ENCODE measurements at regions not wholly inside any gene's neighbourhood (a gene's known extent, or its start where the extent isn't known, plus 50 kb on each side); places are given as distances from the start of the nearest gene placed in this dataset.

- ChIA-PET POLR2A (no interaction called here), CTCF (no interaction called here)
- no peak for DNase-seq (ENCODE audit: extremely low spot score)
- TF ChIP-seq TARDBP (IDR thresholded peaks at IDR 0.05) (no peak), BHLHE40 (IDR thresholded peaks at IDR 0.05; ENCODE audit: borderline replicate concordance) (no peak), ARNT (IDR thresholded peaks at IDR 0.05) (no peak), SP1 (IDR thresholded peaks at IDR 0.05) (no peak), LEF1 (IDR thresholded peaks at IDR 0.05; ENCODE audit: borderline replicate concordance) (no peak), FOXA1 (IDR thresholded peaks at IDR 0.05) (no peak), FOXK2 (IDR thresholded peaks at IDR 0.05) (no peak), NFRKB (IDR thresholded peaks at IDR 0.05) (no peak), PKNOX1 (IDR thresholded peaks at IDR 0.05) (no peak), FOXM1 (IDR thresholded peaks at IDR 0.05; ENCODE audit: borderline replicate concordance) (no peak), L3MBTL2 (conservative IDR thresholded peaks at IDR 0.05) (no peak), ELF4 (IDR thresholded peaks at IDR 0.05) (no peak), ZNF384 (IDR thresholded peaks at IDR 0.05) (no peak)
These were observed 944.3 kb downstream of the NTRK3 start for GRCh38 chr15:87312221-87312620.

- ChIA-PET CTCF (no interaction called here), POLR2A (no interaction called here)
- DNase-seq (ENCODE audit: extremely low spot score), result no peak
- TF ChIP-seq L3MBTL2 (conservative IDR thresholded peaks at IDR 0.05) (no peak), FOXK2 (IDR thresholded peaks at IDR 0.05) (no peak), SUZ12 (IDR thresholded peaks at IDR 0.05) (no peak), FOXM1 (IDR thresholded peaks at IDR 0.05; ENCODE audit: borderline replicate concordance) (no peak), LEF1 (IDR thresholded peaks at IDR 0.05; ENCODE audit: borderline replicate concordance) (no peak), ELF4 (IDR thresholded peaks at IDR 0.05) (no peak), NFRKB (IDR thresholded peaks at IDR 0.05) (no peak), SP1 (IDR thresholded peaks at IDR 0.05) (no peak)
These were observed 956.4 kb downstream of the NTRK3 start for GRCh38 chr15:87300146-87300545.

- ChIA-PET POLR2A (no interaction called here), CTCF (no interaction called here)
- DNase-seq (ENCODE audit: extremely low spot score), result no peak
- TF ChIP-seq SP1 (IDR thresholded peaks at IDR 0.05) (no peak), TARDBP (IDR thresholded peaks at IDR 0.05) (no peak)
These were observed 961.7 kb downstream of the NTRK3 start for GRCh38 chr15:87294854-87295253.

GRCh38 chr15:87293031-87293430, 963.5 kb downstream of the NTRK3 start:
- DNase-seq (ENCODE audit: extremely low spot score), result no peak
- TF ChIP-seq HDGF (IDR thresholded peaks at IDR 0.05; ENCODE audit: borderline replicate concordance) (no peak), ZNF384 (IDR thresholded peaks at IDR 0.05) (no peak), BHLHE40 (IDR thresholded peaks at IDR 0.05; ENCODE audit: borderline replicate concordance) (no peak), TARDBP (IDR thresholded peaks at IDR 0.05) (no peak), LEF1 (IDR thresholded peaks at IDR 0.05; ENCODE audit: borderline replicate concordance) (no peak), SP1 (IDR thresholded peaks at IDR 0.05) (no peak), FOXM1 (IDR thresholded peaks at IDR 0.05; ENCODE audit: borderline replicate concordance) (no peak), FOXA1 (IDR thresholded peaks at IDR 0.05) (no peak), FOXK2 (IDR thresholded peaks at IDR 0.05) (no peak), SUZ12 (IDR thresholded peaks at IDR 0.05) (no peak), NFRKB (IDR thresholded peaks at IDR 0.05) (no peak), L3MBTL2 (conservative IDR thresholded peaks at IDR 0.05) (no peak), CTBP1 (IDR thresholded peaks at IDR 0.05; ENCODE audit: borderline replicate concordance) (no peak), ELF4 (IDR thresholded peaks at IDR 0.05) (no peak), PKNOX1 (IDR thresholded peaks at IDR 0.05) (no peak), ARNT (IDR thresholded peaks at IDR 0.05) (no peak)
- ChIA-PET CTCF (no interaction called here), POLR2A (no interaction called here)

- ChIA-PET CTCF (no interaction called here), POLR2A (no interaction called here)
- no peak for DNase-seq (ENCODE audit: extremely low spot score)
- TF ChIP-seq SP1 (IDR thresholded peaks at IDR 0.05) (no peak), LEF1 (IDR thresholded peaks at IDR 0.05; ENCODE audit: borderline replicate concordance) (no peak), SUZ12 (IDR thresholded peaks at IDR 0.05) (no peak), FOXM1 (IDR thresholded peaks at IDR 0.05; ENCODE audit: borderline replicate concordance) (no peak), NFRKB (IDR thresholded peaks at IDR 0.05) (no peak), FOXK2 (IDR thresholded peaks at IDR 0.05) (no peak), ZNF384 (IDR thresholded peaks at IDR 0.05) (no peak)
These were observed 969.4 kb downstream of the NTRK3 start for GRCh38 chr15:87287156-87287555.

- POLR2A ChIA-PET, result no interaction called here
- no peak for DNase-seq (ENCODE audit: extremely low spot score)
- TF ChIP-seq SP1 (IDR thresholded peaks at IDR 0.05) (no peak), ZNF384 (IDR thresholded peaks at IDR 0.05) (no peak), PKNOX1 (IDR thresholded peaks at IDR 0.05) (no peak), SUZ12 (IDR thresholded peaks at IDR 0.05) (no peak), FOXA1 (IDR thresholded peaks at IDR 0.05) (no peak), ARNT (IDR thresholded peaks at IDR 0.05) (no peak), ELF4 (IDR thresholded peaks at IDR 0.05) (no peak), FOXM1 (IDR thresholded peaks at IDR 0.05; ENCODE audit: borderline replicate concordance) (no peak), BHLHE40 (IDR thresholded peaks at IDR 0.05; ENCODE audit: borderline replicate concordance) (no peak), FOXK2 (IDR thresholded peaks at IDR 0.05) (no peak)
- CTCF ChIA-PET, result no interaction called here
These were observed 987.0 kb downstream of the NTRK3 start for GRCh38 chr15:87269566-87269965.

GRCh38 chr15:87268675-87269074, 987.9 kb downstream of the NTRK3 start:
- TF ChIP-seq FOXA1 (IDR thresholded peaks at IDR 0.05) (no peak), PKNOX1 (IDR thresholded peaks at IDR 0.05) (no peak), FOXK2 (IDR thresholded peaks at IDR 0.05) (no peak), BHLHE40 (IDR thresholded peaks at IDR 0.05; ENCODE audit: borderline replicate concordance) (no peak), ELF4 (IDR thresholded peaks at IDR 0.05) (no peak), TARDBP (IDR thresholded peaks at IDR 0.05) (no peak), CTBP1 (IDR thresholded peaks at IDR 0.05; ENCODE audit: borderline replicate concordance) (no peak), SUZ12 (IDR thresholded peaks at IDR 0.05) (no peak), ARNT (IDR thresholded peaks at IDR 0.05) (no peak), HDGF (IDR thresholded peaks at IDR 0.05; ENCODE audit: borderline replicate concordance) (no peak), ZNF384 (IDR thresholded peaks at IDR 0.05) (no peak), NFRKB (IDR thresholded peaks at IDR 0.05) (no peak), FOXM1 (IDR thresholded peaks at IDR 0.05; ENCODE audit: borderline replicate concordance) (no peak), LEF1 (IDR thresholded peaks at IDR 0.05; ENCODE audit: borderline replicate concordance) (no peak), SP1 (IDR thresholded peaks at IDR 0.05) (no peak), L3MBTL2 (conservative IDR thresholded peaks at IDR 0.05) (no peak)
- DNase-seq (ENCODE audit: extremely low spot score), result no peak
- ChIA-PET POLR2A (no interaction called here), CTCF (no interaction called here)
